GM12873 (cell line): ENCODE measurements at regions not wholly inside any gene's neighbourhood (a gene's known extent, or its start where the extent isn't known, plus 50 kb on each side); places are given as distances from the start of the nearest gene placed in this dataset.

Experiments
- CTCF ChIP-seq: IDR thresholded peaks from 2 replicates; pipeline ENCODE4 v1.5.1; 2012; ENCODE audit warnings: low read depth, mild to moderate bottlenecking, moderate library complexity, low read length, control low read depth; ENCODE audit not compliant: insufficient read depth; ENCODE audit errors: missing control alignments

DNA sequence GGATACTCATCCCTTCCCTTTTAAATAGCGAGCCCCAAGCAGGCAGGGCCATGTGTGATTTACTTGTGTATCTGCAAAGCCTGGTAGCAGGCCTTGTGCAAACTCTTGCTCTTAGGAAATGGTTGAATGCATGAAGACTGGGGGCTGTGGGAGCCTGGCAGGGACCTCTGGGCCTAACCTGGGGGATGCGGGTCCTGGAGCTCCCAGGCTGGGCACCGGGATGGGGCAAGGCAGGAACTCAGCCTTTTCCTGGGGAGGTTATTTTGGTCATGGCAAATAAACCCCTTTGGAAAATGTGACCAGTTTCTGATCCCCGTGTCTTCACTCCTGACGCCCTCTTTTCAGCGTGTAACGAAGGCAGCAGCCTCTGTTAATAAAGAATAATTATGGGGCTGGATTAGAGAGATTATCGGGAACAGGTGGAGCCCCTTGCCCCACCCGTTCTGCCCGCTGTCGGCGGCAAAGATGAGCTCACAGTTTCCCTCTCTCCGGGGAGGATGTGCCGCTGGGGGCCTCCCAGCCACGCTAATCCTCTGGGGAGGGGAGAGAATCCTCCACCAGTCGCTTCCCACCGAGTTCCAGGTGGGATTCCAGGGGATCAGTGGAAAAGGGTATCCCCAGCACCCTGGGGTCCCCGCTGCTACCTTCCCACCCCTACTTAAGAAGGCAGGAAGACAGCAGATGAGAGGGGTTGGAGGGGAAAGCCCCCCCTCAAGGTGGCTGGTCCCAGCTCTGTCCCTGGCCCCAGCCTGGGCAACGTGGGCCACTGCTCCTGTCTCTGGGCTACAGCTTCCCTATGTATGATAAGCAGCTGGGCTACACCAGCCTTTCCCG, 69.7 kb upstream of the WNT4 start:
- TF ChIP-seq CTCF, result no peak

DNA sequence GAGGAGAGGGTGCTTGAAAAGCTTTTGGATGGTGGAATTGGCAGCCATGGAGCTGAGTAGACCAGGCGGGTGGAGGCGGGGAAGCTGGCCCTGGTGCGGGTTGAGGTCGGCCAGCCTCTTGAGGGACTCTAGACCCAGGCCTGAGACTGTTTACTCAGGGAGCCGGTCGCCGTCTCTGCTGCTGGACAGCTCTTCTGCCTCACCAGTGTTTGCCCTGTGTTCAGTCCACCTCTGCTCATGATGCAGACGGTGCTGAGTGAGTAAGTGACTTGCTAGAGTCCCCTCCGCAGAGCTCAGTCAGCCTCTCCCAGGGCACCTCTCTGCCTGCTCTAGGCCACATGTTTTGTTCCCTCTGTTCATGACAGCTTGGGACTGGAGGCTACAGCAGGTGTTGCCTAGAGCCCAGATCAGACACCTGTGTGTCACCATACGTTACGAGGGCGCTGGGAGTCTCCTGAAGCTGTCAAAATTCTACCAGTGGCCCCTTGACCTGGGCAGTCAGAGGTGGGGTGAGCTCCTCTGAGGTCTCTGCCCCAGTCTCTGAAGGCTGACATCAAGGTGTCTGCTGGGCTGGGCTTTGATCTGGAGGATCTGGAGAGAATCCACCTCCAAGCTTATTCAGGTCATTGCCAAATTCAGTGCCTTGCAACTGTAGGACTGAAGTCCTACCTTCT, 73.5 kb upstream of the WNT4 start:
- no peak for TF ChIP-seq CTCF

GRCh38 chr1:22216966-22217365, 74.1 kb upstream of the WNT4 start:
- no peak for TF ChIP-seq CTCF

DNA sequence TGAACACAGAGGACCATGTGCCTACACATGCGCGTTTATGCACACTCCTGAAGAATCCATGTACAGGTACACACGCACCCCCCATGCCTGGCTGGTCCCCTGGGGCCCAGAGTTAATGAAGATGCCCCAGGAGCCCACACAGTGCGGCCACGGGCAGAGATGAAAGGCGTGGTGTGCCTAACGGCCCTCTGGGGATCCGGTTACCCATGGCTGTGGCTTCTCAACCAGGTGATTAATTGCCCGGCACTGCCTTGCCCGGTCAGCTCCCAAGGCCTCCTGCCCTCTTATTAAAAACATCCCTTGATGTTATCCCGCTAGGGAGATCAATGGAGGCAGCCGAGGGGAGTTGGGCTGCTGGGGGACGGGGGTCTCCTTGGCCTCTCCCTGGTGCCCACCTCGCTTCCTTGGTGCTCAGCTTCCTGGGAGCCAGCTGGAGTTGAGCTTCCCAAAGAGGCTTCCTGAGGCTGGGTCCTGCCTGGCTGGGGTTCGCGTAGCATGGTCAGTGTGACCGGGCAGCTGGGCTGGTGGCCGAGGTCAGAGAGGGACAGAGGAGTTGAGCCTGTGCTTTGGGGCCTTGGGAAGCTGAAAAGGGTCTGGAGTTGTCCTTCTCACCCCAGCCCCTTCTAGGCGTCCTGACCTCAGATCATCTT, 75.0 kb upstream of the WNT4 start:
- no peak for TF ChIP-seq CTCF

GRCh38 chr1:22218618-22219250, 75.8 kb upstream of the WNT4 start:
- no peak for TF ChIP-seq CTCF

- no peak for TF ChIP-seq CTCF
Observed at GRCh38 chr1:22221233-22221780, 78.4 kb upstream of the WNT4 start.

GRCh38 chr1:22222723-22223122, 79.8 kb upstream of the WNT4 start:
- no peak for TF ChIP-seq CTCF
